HCT116 (cell line): ENCODE measurements at regions not wholly inside any gene's neighbourhood (a gene's known extent, or its start where the extent isn't known, plus 50 kb on each side); places are given as distances from the start of the nearest gene placed in this dataset.

Experiments
- EZH2 ChIP-seq: fragments of 200-600 bp; sonication (generic); IDR thresholded peaks from 2 replicates; pipeline ENCODE4 v1.6.1; 2017; ENCODE audit warnings: antibody characterized with exemption, mixed run types
- EZH2phosphoT487 ChIP-seq: fragments of 200-600 bp; IDR thresholded peaks from 2 replicates; pipeline ENCODE4 v1.6.1; 2018; ENCODE audit warnings: antibody characterized with exemption, borderline replicate concordance
- POLR2A ChIP-seq: IDR thresholded peaks from 2 replicates; pipeline ENCODE4 v1.7.0; 2011; ENCODE audit warnings: borderline replicate concordance; ENCODE audit not compliant: insufficient read depth, insufficient read length; ENCODE audit errors: extremely low read depth
- RAD21 ChIP-seq: IDR thresholded peaks from 2 replicates; pipeline ENCODE4 v1.6.1; 2012; ENCODE audit warnings: low read depth, mild to moderate bottlenecking
- TCF7L2 ChIP-seq: IDR thresholded peaks from 2 replicates; pipeline ENCODE4 v1.7.0; 2011; ENCODE audit warnings: borderline replicate concordance, inconsistent platforms; ENCODE audit not compliant: insufficient read depth, insufficient read length; ENCODE audit errors: extremely low read depth
- YY1 ChIP-seq: IDR thresholded peaks from 2 replicates; pipeline ENCODE4 v1.6.1; 2011; ENCODE audit warnings: low read length, low read depth, moderate library complexity, mild to moderate bottlenecking; ENCODE audit not compliant: insufficient replicate concordance; ENCODE audit errors: extremely low read depth
- ZNF274 ChIP-seq: fragments of 200-500 bp; sonication (Bioruptor generic); IDR thresholded peaks from 2 replicates; pipeline ENCODE4 v1.6.1; 2014; ENCODE audit warnings: mild to moderate bottlenecking, low read depth, low read length, inconsistent platforms
- TF ChIP-seq, protein P1 (sequence below): IDR thresholded peaks from 2 replicates; pipeline ENCODE4 v1.6.1; 2012; ENCODE audit warnings: low read depth
- TF ChIP-seq, protein P2 (sequence below), 3 experiments: fragments of 200-600 bp in 1 of 3; sonication (generic) in 1 of 3; IDR thresholded peaks in 2 of 3; conservative IDR thresholded peaks in 1 of 3; 2 replicates each; pipeline ENCODE4 v1.5.1; 2012 to 2017; ENCODE audit warnings: low read depth in 2 of 3, low read length in 2 of 3, antibody characterized with exemption in 1 of 3, borderline replicate concordance in 1 of 3, control low read depth in 1 of 3, mild to moderate bottlenecking in 1 of 3, mixed read lengths in 1 of 3, mixed run types in 1 of 3, moderate library complexity in 1 of 3; ENCODE audit not compliant: insufficient read depth in 1 of 3
- TF ChIP-seq, protein P3 (sequence below): IDR thresholded peaks from 2 replicates; pipeline ENCODE4 v1.6.1; 2011; ENCODE audit warnings: mild to moderate bottlenecking, low read length, moderate library complexity; ENCODE audit not compliant: insufficient replicate concordance; ENCODE audit errors: extremely low read depth

DNA sequence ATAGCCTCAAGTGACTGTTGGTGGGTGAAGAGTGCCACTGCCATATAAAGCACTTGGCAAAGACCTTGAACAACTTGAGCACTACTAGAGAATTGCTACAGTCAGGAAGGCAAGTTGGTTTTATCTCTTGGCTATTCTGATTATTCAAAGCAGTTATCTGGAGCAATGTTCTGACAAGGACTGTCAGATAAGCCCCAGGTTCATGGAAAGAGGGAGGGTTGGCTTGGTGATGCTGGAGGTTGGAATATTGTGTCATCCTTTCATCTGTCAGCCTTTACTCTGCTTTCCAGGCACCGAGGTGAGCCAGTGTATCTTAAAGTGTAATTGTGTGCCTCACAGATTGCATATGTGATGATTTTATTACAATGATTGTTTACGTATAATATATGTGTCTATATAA lies 548.4 kb upstream of the ZNF608 start:
- TF ChIP-seq YY1 = no peak
- TF ChIP-seq RAD21 = no peak
- no peak for TF ChIP-seq EZH2
- TF ChIP-seq POLR2A = no peak
- TF ChIP-seq, protein P1, sequence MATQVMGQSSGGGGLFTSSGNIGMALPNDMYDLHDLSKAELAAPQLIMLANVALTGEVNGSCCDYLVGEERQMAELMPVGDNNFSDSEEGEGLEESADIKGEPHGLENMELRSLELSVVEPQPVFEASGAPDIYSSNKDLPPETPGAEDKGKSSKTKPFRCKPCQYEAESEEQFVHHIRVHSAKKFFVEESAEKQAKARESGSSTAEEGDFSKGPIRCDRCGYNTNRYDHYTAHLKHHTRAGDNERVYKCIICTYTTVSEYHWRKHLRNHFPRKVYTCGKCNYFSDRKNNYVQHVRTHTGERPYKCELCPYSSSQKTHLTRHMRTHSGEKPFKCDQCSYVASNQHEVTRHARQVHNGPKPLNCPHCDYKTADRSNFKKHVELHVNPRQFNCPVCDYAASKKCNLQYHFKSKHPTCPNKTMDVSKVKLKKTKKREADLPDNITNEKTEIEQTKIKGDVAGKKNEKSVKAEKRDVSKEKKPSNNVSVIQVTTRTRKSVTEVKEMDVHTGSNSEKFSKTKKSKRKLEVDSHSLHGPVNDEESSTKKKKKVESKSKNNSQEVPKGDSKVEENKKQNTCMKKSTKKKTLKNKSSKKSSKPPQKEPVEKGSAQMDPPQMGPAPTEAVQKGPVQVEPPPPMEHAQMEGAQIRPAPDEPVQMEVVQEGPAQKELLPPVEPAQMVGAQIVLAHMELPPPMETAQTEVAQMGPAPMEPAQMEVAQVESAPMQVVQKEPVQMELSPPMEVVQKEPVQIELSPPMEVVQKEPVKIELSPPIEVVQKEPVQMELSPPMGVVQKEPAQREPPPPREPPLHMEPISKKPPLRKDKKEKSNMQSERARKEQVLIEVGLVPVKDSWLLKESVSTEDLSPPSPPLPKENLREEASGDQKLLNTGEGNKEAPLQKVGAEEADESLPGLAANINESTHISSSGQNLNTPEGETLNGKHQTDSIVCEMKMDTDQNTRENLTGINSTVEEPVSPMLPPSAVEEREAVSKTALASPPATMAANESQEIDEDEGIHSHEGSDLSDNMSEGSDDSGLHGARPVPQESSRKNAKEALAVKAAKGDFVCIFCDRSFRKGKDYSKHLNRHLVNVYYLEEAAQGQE = no peak
- no peak for TF ChIP-seq EZH2phosphoT487
- TF ChIP-seq, protein P2, sequence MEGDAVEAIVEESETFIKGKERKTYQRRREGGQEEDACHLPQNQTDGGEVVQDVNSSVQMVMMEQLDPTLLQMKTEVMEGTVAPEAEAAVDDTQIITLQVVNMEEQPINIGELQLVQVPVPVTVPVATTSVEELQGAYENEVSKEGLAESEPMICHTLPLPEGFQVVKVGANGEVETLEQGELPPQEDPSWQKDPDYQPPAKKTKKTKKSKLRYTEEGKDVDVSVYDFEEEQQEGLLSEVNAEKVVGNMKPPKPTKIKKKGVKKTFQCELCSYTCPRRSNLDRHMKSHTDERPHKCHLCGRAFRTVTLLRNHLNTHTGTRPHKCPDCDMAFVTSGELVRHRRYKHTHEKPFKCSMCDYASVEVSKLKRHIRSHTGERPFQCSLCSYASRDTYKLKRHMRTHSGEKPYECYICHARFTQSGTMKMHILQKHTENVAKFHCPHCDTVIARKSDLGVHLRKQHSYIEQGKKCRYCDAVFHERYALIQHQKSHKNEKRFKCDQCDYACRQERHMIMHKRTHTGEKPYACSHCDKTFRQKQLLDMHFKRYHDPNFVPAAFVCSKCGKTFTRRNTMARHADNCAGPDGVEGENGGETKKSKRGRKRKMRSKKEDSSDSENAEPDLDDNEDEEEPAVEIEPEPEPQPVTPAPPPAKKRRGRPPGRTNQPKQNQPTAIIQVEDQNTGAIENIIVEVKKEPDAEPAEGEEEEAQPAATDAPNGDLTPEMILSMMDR (IDR thresholded peaks at IDR 0.05 in 2 of 3, conservative IDR thresholded peaks at IDR 0.05 in 1 of 3; ENCODE audit: borderline replicate concordance in 1 of 3, insufficient read depth in 1 of 3, low read depth in 2 of 3, low read length in 2 of 3) = no peak
- no peak for TF ChIP-seq ZNF274
- TF ChIP-seq, protein P3, sequence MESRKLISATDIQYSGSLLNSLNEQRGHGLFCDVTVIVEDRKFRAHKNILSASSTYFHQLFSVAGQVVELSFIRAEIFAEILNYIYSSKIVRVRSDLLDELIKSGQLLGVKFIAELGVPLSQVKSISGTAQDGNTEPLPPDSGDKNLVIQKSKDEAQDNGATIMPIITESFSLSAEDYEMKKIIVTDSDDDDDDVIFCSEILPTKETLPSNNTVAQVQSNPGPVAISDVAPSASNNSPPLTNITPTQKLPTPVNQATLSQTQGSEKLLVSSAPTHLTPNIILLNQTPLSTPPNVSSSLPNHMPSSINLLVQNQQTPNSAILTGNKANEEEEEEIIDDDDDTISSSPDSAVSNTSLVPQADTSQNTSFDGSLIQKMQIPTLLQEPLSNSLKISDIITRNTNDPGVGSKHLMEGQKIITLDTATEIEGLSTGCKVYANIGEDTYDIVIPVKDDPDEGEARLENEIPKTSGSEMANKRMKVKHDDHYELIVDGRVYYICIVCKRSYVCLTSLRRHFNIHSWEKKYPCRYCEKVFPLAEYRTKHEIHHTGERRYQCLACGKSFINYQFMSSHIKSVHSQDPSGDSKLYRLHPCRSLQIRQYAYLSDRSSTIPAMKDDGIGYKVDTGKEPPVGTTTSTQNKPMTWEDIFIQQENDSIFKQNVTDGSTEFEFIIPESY = no peak
- TF ChIP-seq TCF7L2 = no peak
